ENCODE measurements at regions not wholly inside any gene's neighbourhood (a gene's known extent, or its start where the extent isn't known, plus 50 kb on each side); places are given as distances from the start of the nearest gene placed in this dataset.

GRCh38 chr7:98551611-98552273 lies 65.3 kb upstream of the NPTX2 start:
- TF ChIP-seq, protein P1, sequence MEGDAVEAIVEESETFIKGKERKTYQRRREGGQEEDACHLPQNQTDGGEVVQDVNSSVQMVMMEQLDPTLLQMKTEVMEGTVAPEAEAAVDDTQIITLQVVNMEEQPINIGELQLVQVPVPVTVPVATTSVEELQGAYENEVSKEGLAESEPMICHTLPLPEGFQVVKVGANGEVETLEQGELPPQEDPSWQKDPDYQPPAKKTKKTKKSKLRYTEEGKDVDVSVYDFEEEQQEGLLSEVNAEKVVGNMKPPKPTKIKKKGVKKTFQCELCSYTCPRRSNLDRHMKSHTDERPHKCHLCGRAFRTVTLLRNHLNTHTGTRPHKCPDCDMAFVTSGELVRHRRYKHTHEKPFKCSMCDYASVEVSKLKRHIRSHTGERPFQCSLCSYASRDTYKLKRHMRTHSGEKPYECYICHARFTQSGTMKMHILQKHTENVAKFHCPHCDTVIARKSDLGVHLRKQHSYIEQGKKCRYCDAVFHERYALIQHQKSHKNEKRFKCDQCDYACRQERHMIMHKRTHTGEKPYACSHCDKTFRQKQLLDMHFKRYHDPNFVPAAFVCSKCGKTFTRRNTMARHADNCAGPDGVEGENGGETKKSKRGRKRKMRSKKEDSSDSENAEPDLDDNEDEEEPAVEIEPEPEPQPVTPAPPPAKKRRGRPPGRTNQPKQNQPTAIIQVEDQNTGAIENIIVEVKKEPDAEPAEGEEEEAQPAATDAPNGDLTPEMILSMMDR (IDR thresholded peaks at IDR 0.05): no peak
- no peak for TF ChIP-seq ZFX (IDR thresholded peaks at IDR 0.05; ENCODE audit: borderline replicate concordance)

Data from 22Rv1 (cell line).